B cell (primary cell): ENCODE measurements at regions not wholly inside any gene's neighbourhood (a gene's known extent, or its start where the extent isn't known, plus 50 kb on each side); places are given as distances from the start of the nearest gene placed in this dataset.

Source experiments
- ATAC-seq: fragments of 200-7000 bp; cut with Tn5 transposase; one replicate; pipeline ENCODE4 v1.10.0; 2021; ENCODE audit warnings: low read depth, mild to moderate bottlenecking, moderate number of reproducible peaks, moderate library complexity
- CTCF ChIA-PET: fragments of 350-600 bp; sonication (Branson Sonifier 250); formaldehyde crosslinking; loops from one replicate; lab custom pipeline; 2021; ENCODE audit warnings: antibody characterized with exemption, inconsistent platforms; lab: Charles Lee
- POLR2A ChIA-PET: fragments of 350-600 bp; sonication (Branson Sonifier 250); formaldehyde crosslinking; loops from one replicate; lab custom pipeline; 2021; ENCODE audit warnings: antibody characterized with exemption; lab: Charles Lee
- DNase-seq: peaks from one replicate; pipeline ENCODE4 v3.0.0; 2013
- H2AFZ ChIP-seq: 2 replicates; pipeline ENCODE4 v1.6.1; 2012; ENCODE audit warnings: mild to moderate bottlenecking, low read depth, low read length; ENCODE audit not compliant: insufficient read depth, poor library complexity, severe bottlenecking
- H3K27ac ChIP-seq, 2 donors: 1 replicate in 1 of 2; 2 replicates in 1 of 2; pipeline ENCODE4 v1.5.1; 2012 to 2013; ENCODE audit warnings: low read length in 2 of 2, mild to moderate bottlenecking in 2 of 2, moderate library complexity in 1 of 2
- H3K27me3 ChIP-seq, 4 experiments: fragments of 200-600 bp in 1 of 4; sonication (generic) in 1 of 4; replicated peaks in 1 of 4; 1 replicate in 2 of 4; 2 replicates in 2 of 4; pipeline versions ENCODE4 v1.6.1 to v1.7.0; 2013 to 2016; ENCODE audit warnings: low read length in 3 of 4, mild to moderate bottlenecking in 2 of 4, mixed read lengths in 1 of 4, moderate library complexity in 1 of 4; ENCODE audit not compliant: insufficient read depth in 4 of 4, control insufficient read depth in 3 of 4; ENCODE audit errors: control extremely low read depth in 1 of 4
- H3K36me3 ChIP-seq, 2 experiments: replicated peaks in 1 of 2; 1 replicate in 1 of 2; 2 replicates in 1 of 2; pipeline versions ENCODE4 v1.6.1 to v1.7.1; 2013; ENCODE audit warnings: low read length in 1 of 2; ENCODE audit not compliant: insufficient read depth in 2 of 2, control insufficient read depth in 1 of 2; ENCODE audit errors: control extremely low read depth in 1 of 2, extremely low read depth in 1 of 2
- H3K4me1 ChIP-seq, 2 donors: fragments of 200-600 bp in 1 of 2; sonication (generic) in 1 of 2; 1 replicate in 1 of 2; 2 replicates in 1 of 2; pipeline versions ENCODE4 v1.5.1 to v1.6.1; 2013 to 2017; ENCODE audit warnings: low read length in 2 of 2; ENCODE audit not compliant: control insufficient read depth in 2 of 2, insufficient read depth in 2 of 2
- H3K4me2 ChIP-seq: replicated peaks from 2 replicates; pipeline ENCODE3; 2012; ENCODE audit warnings: mild to moderate bottlenecking, low read depth, low read length; ENCODE audit not compliant: poor library complexity, severe bottlenecking
- H3K4me3 ChIP-seq, 5 experiments: fragments of 200-600 bp in 1 of 5; sonication (generic) in 1 of 5; 1 replicate in 3 of 5; 2 replicates in 2 of 5; pipeline versions ENCODE4 v1.5.1 to v1.7.0; 2011 to 2016; ENCODE audit warnings: low read length in 4 of 5, mild to moderate bottlenecking in 4 of 5, low read depth in 2 of 5, control low read depth in 1 of 5, moderate library complexity in 1 of 5; ENCODE audit not compliant: insufficient read depth in 1 of 5; ENCODE audit errors: control extremely low read depth in 1 of 5, extremely low read depth in 1 of 5
- H3K79me2 ChIP-seq: fragments of 200-600 bp; sonication (generic); one replicate; pipeline ENCODE4 v1.6.0; 2016; ENCODE audit warnings: low read length; ENCODE audit not compliant: control insufficient read depth, insufficient read depth
- H3K9ac ChIP-seq: fragments of 200-600 bp; sonication (generic); 2 replicates; pipeline ENCODE4 v1.6.1; 2017; ENCODE audit warnings: mild to moderate bottlenecking, low read length, moderate library complexity
- H3K9me3 ChIP-seq, 3 donors: one replicate each; pipeline versions ENCODE4 v1.6.1 to v1.7.1; 2013; ENCODE audit warnings: low read length in 2 of 3; ENCODE audit not compliant: control insufficient read depth in 2 of 3, insufficient read depth in 1 of 3; ENCODE audit errors: control extremely low read depth in 1 of 3
- H4K20me1 ChIP-seq: 2 replicates; pipeline ENCODE4 v1.6.0; 2012; ENCODE audit warnings: mild to moderate bottlenecking, low read length; ENCODE audit not compliant: insufficient read depth, control insufficient read depth, poor library complexity, severe bottlenecking
- H3K27ac Mint-ChIP-seq: one replicate; pipeline ENCODE4 v1.8.0; 2021; ENCODE audit warnings: mixed read lengths
- H3K27me3 Mint-ChIP-seq: one replicate; pipeline ENCODE4 v1.8.0; 2021; ENCODE audit warnings: mixed read lengths
- H3K4me1 Mint-ChIP-seq: one replicate; pipeline ENCODE4 v1.8.0; 2021; ENCODE audit warnings: mixed read lengths
- H3K4me3 Mint-ChIP-seq: one replicate; pipeline ENCODE4 v1.8.0; 2021; ENCODE audit warnings: mixed read lengths
- H3K9me3 Mint-ChIP-seq: one replicate; pipeline ENCODE4 v1.8.0; 2022; ENCODE audit warnings: mixed read lengths; ENCODE audit not compliant: insufficient read depth
- EZH2 ChIP-seq: IDR thresholded peaks from 2 replicates; pipeline ENCODE4 v1.6.1; 2012; ENCODE audit warnings: borderline replicate concordance, low read depth, mild to moderate bottlenecking, moderate library complexity, low read length; ENCODE audit not compliant: insufficient read depth, poor library complexity, severe bottlenecking
- WGBS: methylation state at CpG from one replicate; pipeline ENCODE4 v1.1.5; 2013; ENCODE audit warnings: missing lambda C conversion rate; ENCODE audit not compliant: insufficient coverage; 5-methylcytosine and 5-hydroxymethylcytosine counted together
- intact Hi-C: fragments of 100-400 bp; cut with micrococcal nuclease; formaldehyde crosslinking; loops from one replicate; pipeline ENCODE4 v1.10.0; 2022
- TF ChIP-seq, protein P1 (sequence below): fragments of 200-600 bp; IDR thresholded peaks from one replicate; pipeline ENCODE4 v1.8.0; 2022; ENCODE audit warnings: antibody characterized with exemption, mild to moderate bottlenecking

DNA sequence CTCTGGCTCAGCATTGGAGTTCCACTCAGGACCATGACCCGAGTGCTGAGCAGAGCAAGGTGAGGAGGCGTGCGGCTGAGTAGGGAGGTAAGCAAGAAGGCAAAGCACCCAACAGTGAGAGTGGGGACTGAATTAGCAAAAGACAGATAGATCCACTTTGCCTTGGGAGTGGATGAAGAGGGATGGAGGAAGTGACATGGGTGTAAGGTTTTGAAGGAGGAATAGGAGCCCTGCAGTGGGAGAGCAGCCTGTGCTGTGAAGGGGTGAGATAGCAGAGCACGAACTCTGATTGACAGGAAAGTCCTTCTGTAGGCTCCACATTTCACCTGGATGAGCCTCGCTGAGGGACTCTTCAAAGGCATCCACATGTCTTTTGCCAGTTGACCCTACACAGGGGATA, 522.6 kb downstream of the NTRK3 start:
- Histone ChIP-seq H3K9me3 (peaks cover 0 to 7% (median 0%) of the 10 kb centered on the region in 3 donors), H3K27me3 (peaks cover 0 to 4% (median 0%) of the 10 kb centered on the region in 4 experiments), H3K4me3 (no peak overlapping the region), H4K20me1 (no peaks in the 10 kb centered on the region), H3K27ac (no peak overlapping the region), H2AFZ (no peak overlapping the region), H3K36me3 (no peaks in the 10 kb centered on the region), H3K4me2 (no peak overlapping the region), H3K79me2 (no peaks in the 10 kb centered on the region), H3K9ac (no peak overlapping the region), H3K4me1 (no peaks in the 10 kb centered on the region)
- Mint-ChIP-seq H3K27me3 (no peaks in the 10 kb centered on the region), H3K9me3 (no peaks in the 10 kb centered on the region), H3K27ac (no peak overlapping the region), H3K4me1 (no peaks in the 10 kb centered on the region), H3K4me3 (no peak overlapping the region)
- intact Hi-C loops, result no loop called here
- DNase-seq (no peak), ATAC-seq (no peak)
- ChIA-PET POLR2A (no interaction called here), CTCF (no interaction called here)
- no peak for TF ChIP-seq EZH2
- TF ChIP-seq, protein P1, sequence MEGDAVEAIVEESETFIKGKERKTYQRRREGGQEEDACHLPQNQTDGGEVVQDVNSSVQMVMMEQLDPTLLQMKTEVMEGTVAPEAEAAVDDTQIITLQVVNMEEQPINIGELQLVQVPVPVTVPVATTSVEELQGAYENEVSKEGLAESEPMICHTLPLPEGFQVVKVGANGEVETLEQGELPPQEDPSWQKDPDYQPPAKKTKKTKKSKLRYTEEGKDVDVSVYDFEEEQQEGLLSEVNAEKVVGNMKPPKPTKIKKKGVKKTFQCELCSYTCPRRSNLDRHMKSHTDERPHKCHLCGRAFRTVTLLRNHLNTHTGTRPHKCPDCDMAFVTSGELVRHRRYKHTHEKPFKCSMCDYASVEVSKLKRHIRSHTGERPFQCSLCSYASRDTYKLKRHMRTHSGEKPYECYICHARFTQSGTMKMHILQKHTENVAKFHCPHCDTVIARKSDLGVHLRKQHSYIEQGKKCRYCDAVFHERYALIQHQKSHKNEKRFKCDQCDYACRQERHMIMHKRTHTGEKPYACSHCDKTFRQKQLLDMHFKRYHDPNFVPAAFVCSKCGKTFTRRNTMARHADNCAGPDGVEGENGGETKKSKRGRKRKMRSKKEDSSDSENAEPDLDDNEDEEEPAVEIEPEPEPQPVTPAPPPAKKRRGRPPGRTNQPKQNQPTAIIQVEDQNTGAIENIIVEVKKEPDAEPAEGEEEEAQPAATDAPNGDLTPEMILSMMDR, result no peak
- 86% methylated on average over 5 of the region's 5 CpGs for WGBS

DNA sequence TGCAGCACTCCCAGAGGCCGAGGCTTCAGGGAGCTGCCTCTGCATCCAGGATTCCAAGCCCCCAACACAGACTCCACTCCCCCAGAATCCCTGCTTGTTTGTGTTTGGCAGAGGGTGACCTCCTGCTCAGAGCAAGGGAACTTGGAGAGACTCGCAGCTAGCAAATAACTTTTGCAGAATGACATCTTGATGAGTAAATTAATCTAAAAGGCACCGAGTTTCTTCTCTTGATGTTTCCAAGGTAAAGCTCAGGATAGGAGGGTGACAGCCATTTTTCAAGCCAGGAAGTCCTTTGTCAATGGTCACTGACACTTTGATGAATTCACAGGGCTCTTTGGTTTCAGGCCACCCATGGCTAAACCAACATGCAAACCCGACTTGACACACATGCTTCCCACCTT, 523.0 kb downstream of the NTRK3 start:
- peaks cover 0 to 7% (median 1%) of the 10 kb centered on the region in 3 donors for H3K9me3 ChIP-seq
- Mint-ChIP-seq H3K4me1 (no peaks in the 10 kb centered on the region), H3K27ac (no peak overlapping the region), H3K9me3 (no peaks in the 10 kb centered on the region), H3K4me3 (no peak overlapping the region), H3K27me3 (no peaks in the 10 kb centered on the region)
- H3K79me2 ChIP-seq, result no peaks in the 10 kb centered on the region
- H3K9ac ChIP-seq, result no peak overlapping the region
- H2AFZ ChIP-seq, result no peak overlapping the region
- ATAC-seq, result no peak
- no peaks in the 10 kb centered on the region for H3K36me3 ChIP-seq
- H3K4me1 ChIP-seq, result no peaks in the 10 kb centered on the region
- no peak overlapping the region for H3K4me3 ChIP-seq
- TF ChIP-seq EZH2, result no peak
- TF ChIP-seq, protein P1, result no peak
- peaks cover 0 to 4% (median 0%) of the 10 kb centered on the region in 4 experiments for H3K27me3 ChIP-seq
- 72% methylated on average over 3 of the region's 4 CpGs for WGBS
- H4K20me1 ChIP-seq, result no peaks in the 10 kb centered on the region
- H3K27ac ChIP-seq, result no peak overlapping the region
- intact Hi-C loops, result no loop called here
- H3K4me2 ChIP-seq, result no peak overlapping the region
- ChIA-PET POLR2A (no interaction called here), CTCF (no interaction called here)
- DNase-seq, result no peak
